Smooth muscle cell (in vitro differentiated cells): ENCODE measurements at regions not wholly inside any gene's neighbourhood (a gene's known extent, or its start where the extent isn't known, plus 50 kb on each side); places are given as distances from the start of the nearest gene placed in this dataset.

Experiments
- DNase-seq: peaks from one replicate; lab custom pipeline; 2025; ENCODE audit not compliant: unreplicated experiment; lab: John Stamatoyannopoulos, UW
- H2AFZ ChIP-seq: fragments of 200-600 bp; sonication (generic); 2 replicates; pipeline ENCODE4 v1.6.0; 2016; ENCODE audit warnings: antibody characterized with exemption, low read depth, mild to moderate bottlenecking
- H3F3A ChIP-seq: fragments of 200-600 bp; sonication (generic); 2 replicates; pipeline ENCODE4 v1.6.0; 2017; ENCODE audit warnings: antibody characterized with exemption, low read depth
- H3K27ac ChIP-seq: fragments of 200-600 bp; sonication (generic); 2 replicates; pipeline ENCODE4 v1.5.1; 2016; ENCODE audit warnings: low read depth, mild to moderate bottlenecking
- H3K27me3 ChIP-seq: fragments of 200-600 bp; sonication (generic); 2 replicates; pipeline ENCODE4 v1.6.1; 2016; ENCODE audit warnings: low read depth, mild to moderate bottlenecking
- H3K36me3 ChIP-seq: fragments of 200-600 bp; sonication (generic); 2 replicates; pipeline ENCODE4 v1.5.1; 2016; ENCODE audit warnings: low read depth
- H3K4me1 ChIP-seq: fragments of 200-600 bp; sonication (generic); 2 replicates; pipeline ENCODE4 v1.5.1; 2016; ENCODE audit warnings: low read depth
- H3K4me2 ChIP-seq: fragments of 200-600 bp; sonication (generic); 2 replicates; pipeline ENCODE4 v1.6.0; 2016; ENCODE audit warnings: mild to moderate bottlenecking
- H3K4me3 ChIP-seq: fragments of 200-600 bp; sonication (generic); 2 replicates; pipeline ENCODE4 v1.5.1; 2016; ENCODE audit warnings: mild to moderate bottlenecking
- H3K79me2 ChIP-seq: fragments of 200-600 bp; sonication (generic); 2 replicates; pipeline ENCODE4 v1.6.0; 2016; ENCODE audit warnings: low read depth, mild to moderate bottlenecking
- H3K9ac ChIP-seq: fragments of 200-600 bp; sonication (generic); 2 replicates; pipeline ENCODE4 v1.6.0; 2016; ENCODE audit warnings: low read depth
- H3K9me3 ChIP-seq: fragments of 200-600 bp; sonication (generic); replicated peaks from 2 replicates; pipeline ENCODE4 v1.5.1; 2016; ENCODE audit warnings: low read depth
- H4K20me1 ChIP-seq: fragments of 200-600 bp; sonication (generic); 2 replicates; pipeline ENCODE4 v1.6.0; 2016; ENCODE audit warnings: low read depth
- CTCF ChIP-seq: fragments of 200-600 bp; sonication (generic); IDR thresholded peaks from 2 replicates; pipeline ENCODE4 v1.5.1; 2017; ENCODE audit warnings: borderline replicate concordance, mild to moderate bottlenecking, antibody characterized with exemption; ENCODE audit not compliant: insufficient read depth, poor library complexity, severe bottlenecking
- WGBS: methylation state at CpG from one replicate; pipeline ENCODE4 v1.1.7; 2016; ENCODE audit warnings: low lambda C conversion rate; 5-methylcytosine and 5-hydroxymethylcytosine counted together

GRCh38 chr6:9492790-9493189 lies 922.1 kb downstream of the TFAP2A start:
- Histone ChIP-seq H3K79me2 (no peaks in the 10 kb centered on the region), H3K27ac (no peak overlapping the region), H3K9ac (no peak overlapping the region), H3K27me3 (no peaks in the 10 kb centered on the region), H3F3A (no peaks in the 10 kb centered on the region), H3K9me3 (no peaks in the 10 kb centered on the region), H3K4me3 (no peak overlapping the region), H3K4me2 (no peak overlapping the region), H3K36me3 (no peaks in the 10 kb centered on the region), H4K20me1 (no peaks in the 10 kb centered on the region), H3K4me1 (no peaks in the 10 kb centered on the region), H2AFZ (no peak overlapping the region)
- WGBS = 63% methylated on average over 3 of the region's 3 CpGs
- no peak for TF ChIP-seq CTCF
- no peak for DNase-seq

GRCh38 chr6:9487128-9487527 lies 927.7 kb downstream of the TFAP2A start:
- Histone ChIP-seq H3K27ac (no peak overlapping the region), H3K4me3 (no peak overlapping the region), H2AFZ (no peak overlapping the region), H4K20me1 (no peaks in the 10 kb centered on the region), H3K4me2 (no peak overlapping the region), H3K9me3 (no peaks in the 10 kb centered on the region), H3K27me3 (no peaks in the 10 kb centered on the region), H3K9ac (no peak overlapping the region), H3F3A (peaks cover 4% of the 10 kb centered on the region), H3K79me2 (no peaks in the 10 kb centered on the region), H3K4me1 (peaks cover 6% of the 10 kb centered on the region), H3K36me3 (no peaks in the 10 kb centered on the region)
- no peak for DNase-seq
- no peak for TF ChIP-seq CTCF
- WGBS = 84% methylated on average over 3 of the region's 3 CpGs

- no peak for TF ChIP-seq CTCF
- Histone ChIP-seq H3K27me3 (no peaks in the 10 kb centered on the region), H3K4me1 (peaks cover 11% of the 10 kb centered on the region), H3K79me2 (no peaks in the 10 kb centered on the region), H3K9me3 (no peaks in the 10 kb centered on the region), H3K4me3 (no peak overlapping the region), H3K27ac (no peak overlapping the region), H4K20me1 (no peaks in the 10 kb centered on the region), H3K36me3 (no peaks in the 10 kb centered on the region), H3K4me2 (no peak overlapping the region), H3K9ac (no peak overlapping the region), H3F3A (peaks cover 4% of the 10 kb centered on the region), H2AFZ (no peak overlapping the region)
- WGBS = 87% methylated on average over 4 of the region's 4 CpGs
- DNase-seq = no peak
Observed at GRCh38 chr6:9485992-9486391, 928.9 kb downstream of the TFAP2A start.

GRCh38 chr6:9484686-9485085 lies 930.2 kb downstream of the TFAP2A start:
- no peaks in the 10 kb centered on the region for H3K9me3 ChIP-seq
- no peaks in the 10 kb centered on the region for H3K27me3 ChIP-seq
- H3K4me1 ChIP-seq = peaks cover 11% of the 10 kb centered on the region
- peaks cover 4% of the 10 kb centered on the region for H3F3A ChIP-seq
- H3K79me2 ChIP-seq = no peaks in the 10 kb centered on the region
- 42% methylated on average over 1 of the region's 1 CpG for WGBS
- H3K27ac ChIP-seq = no peak overlapping the region
- H3K4me3 ChIP-seq = no peak overlapping the region
- H3K36me3 ChIP-seq = no peaks in the 10 kb centered on the region
- no peak overlapping the region for H3K4me2 ChIP-seq
- H2AFZ ChIP-seq = no peak overlapping the region
- TF ChIP-seq CTCF = no peak
- no peak overlapping the region for H3K9ac ChIP-seq
- DNase-seq = no peak
- H4K20me1 ChIP-seq = no peaks in the 10 kb centered on the region
